HG03103 (cell line): ENCODE measurements at regions not wholly inside any gene's neighbourhood (a gene's known extent, or its start where the extent isn't known, plus 50 kb on each side); places are given as distances from the start of the nearest gene placed in this dataset.
"Not testable (repeated sequence)": the region's sequence is repeated elsewhere in the genome, so short reads cannot be mapped to it uniquely, and the experiment has no call there.

Experiments
- ATAC-seq: cut with Tn5 transposase; IDR thresholded peaks from one replicate; pipeline ENCODE4 v1.9.1; 2021; ENCODE audit warnings: low read depth; ENCODE audit not compliant: unreplicated experiment

DNA sequence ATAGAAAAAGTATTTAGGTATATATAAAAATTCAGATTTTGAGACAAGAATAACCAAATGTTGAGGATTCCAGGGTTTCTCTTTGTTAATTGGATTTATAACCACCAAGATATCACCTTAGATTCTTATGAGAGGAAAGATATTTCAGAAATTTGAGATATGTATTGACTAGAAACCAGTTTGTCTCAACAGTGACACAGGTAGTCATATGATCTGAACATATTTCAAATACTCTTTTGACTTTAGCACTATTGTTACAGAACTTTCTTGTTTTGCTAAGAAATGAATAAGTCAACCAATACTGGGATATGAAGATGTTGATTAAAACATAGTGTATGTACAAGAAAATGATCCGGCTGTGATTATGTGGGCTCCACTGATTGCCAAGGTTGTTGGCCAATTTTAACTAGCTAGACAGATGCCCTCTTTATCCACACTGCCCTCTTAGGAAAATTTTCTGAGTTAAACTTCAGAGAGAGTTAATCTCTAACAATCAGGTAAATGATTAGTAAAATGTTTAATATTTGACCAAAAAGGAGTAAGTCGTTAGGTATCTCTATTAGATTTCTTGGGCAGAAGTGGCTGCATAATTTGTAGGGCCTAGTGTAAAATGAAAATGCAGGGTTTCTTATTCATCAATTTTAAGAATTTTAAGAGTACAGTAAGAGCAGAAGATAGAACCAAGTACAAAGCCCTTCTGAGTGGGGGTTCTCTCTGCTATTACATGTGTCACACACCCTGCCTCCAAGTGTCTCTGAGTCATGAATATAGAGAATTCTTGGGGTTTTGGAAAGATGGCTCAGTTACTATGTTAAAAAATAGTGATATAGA, 376.0 kb downstream of the TFEC start:
- ATAC-seq, result no peak

DNA sequence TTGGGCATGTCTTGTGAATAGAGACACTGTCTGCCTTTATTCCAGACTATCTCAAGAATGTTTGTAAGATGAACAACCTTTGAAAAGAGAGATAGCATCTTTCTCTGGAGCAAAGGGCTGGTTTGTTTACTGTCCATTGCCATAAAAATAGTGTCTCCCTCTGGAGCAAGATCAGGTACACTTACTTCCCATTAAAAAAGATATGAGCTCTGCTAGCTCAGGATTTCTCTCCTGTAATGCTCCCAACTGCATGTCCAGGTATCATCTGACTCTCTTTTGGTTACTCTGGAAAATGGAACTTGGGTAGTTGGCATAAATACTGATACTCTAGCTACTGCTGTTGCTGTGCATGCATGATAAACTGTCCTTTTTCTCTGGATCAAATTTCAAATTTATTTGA, 381.1 kb downstream of the TFEC start:
- ATAC-seq, result no peak

DNA sequence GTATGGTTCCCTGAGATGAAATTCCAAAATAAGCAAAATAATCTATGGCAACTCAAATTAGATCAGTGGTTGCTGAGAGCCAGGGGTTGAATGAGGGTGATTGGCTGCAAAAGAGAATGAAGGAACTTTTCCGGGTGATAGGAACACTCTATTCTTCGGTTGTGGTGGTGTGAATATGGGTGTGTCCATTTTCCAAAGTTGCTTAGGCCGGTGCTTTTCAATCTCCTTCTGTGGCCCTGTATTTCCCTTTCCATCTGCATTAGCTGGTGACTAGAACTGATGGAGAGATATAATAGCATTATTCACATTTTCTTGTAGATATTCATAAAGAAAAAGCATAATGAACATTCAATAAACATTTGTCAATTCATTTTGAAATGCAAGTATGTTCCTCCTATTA, 382.9 kb downstream of the TFEC start:
- no peak for ATAC-seq

GRCh38 chr7:115642194-115642593, 388.4 kb downstream of the TFEC start:
- ATAC-seq, result no peak

GRCh38 chr7:115638853-115639252, 391.7 kb downstream of the TFEC start:
- ATAC-seq, result no peak

DNA sequence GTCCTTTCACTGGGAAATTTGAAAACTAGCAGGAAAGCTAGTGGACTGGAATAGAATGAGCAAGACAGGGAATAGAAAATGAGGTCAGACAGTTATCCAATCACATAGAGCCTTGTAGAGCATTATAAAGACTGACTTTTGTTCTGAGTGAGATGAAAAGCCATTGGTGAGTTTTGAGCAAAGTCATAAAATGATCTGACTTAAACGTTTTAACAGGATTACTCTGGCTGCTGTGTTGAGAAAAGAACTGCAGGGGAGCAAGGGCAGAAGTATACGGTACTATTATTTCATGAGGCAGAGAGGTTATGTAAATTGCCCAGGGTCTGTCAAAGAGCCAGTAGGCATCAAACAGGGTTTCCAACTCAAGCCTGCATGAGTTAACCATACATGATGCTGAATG, 393.4 kb downstream of the TFEC start:
- ATAC-seq, result no peak

DNA sequence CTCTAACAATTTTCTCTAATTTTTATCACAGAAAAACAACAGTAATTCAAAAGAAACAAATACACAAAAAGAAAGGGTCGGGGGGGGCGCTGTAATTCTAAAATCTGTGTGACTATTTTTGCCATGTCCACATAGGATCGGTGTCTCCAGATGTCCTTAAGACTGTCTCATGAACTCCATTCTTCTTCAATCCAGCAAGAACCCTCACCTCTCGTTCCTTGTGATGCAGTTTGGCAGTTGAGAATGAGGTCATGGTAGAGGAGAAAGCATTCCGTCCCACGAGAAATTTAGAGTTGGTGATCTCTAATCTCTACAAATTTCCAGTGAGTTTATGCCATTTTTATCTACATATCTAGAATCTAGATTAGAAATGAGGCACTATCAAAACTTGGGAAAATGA, 394.7 kb downstream of the TFEC start:
- ATAC-seq, result no peak

GRCh38 chr7:115635376-115635775, 395.2 kb downstream of the TFEC start:
- ATAC-seq, result no peak

DNA sequence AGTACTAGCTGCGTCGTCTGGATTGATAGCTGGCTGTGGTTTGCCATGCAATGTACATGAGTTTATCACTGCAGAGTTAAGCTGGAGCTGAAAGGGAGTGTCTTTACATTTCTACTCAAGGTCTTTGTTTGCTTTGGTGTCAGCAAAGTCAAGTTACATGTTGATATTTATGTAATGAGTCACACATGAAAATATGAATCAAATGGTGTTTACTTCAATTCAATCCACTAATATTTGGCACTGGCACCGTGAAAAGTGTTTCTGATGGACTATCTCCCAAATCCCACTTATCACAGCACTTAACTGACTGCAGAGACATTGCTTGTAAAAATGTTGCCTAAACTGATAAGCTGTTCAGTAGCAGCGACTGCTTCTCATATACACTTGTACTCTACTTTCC, 395.9 kb downstream of the TFEC start:
- no peak for ATAC-seq

DNA sequence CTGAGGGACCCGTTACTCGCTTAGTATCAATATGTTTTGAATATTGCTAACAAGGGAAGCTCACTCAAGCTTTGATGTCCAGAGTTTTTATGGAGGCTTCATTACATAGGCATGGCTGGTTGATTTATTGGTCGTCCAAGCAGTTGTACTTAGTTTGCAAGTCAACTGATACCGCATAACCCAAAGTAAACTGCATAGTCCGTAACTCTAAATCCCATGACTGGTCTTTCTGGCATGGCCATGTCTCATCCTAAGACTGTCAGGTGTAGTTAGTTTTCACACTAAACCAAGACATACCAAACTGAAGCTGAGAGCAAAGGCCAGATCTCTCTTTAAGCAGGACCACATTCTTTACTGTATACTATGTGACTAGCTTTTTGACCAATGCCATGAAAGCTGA, 397.9 kb downstream of the TFEC start:
- ATAC-seq, result no peak

GRCh38 chr7:115631782-115632181, 398.8 kb downstream of the TFEC start:
- ATAC-seq, result no peak

DNA sequence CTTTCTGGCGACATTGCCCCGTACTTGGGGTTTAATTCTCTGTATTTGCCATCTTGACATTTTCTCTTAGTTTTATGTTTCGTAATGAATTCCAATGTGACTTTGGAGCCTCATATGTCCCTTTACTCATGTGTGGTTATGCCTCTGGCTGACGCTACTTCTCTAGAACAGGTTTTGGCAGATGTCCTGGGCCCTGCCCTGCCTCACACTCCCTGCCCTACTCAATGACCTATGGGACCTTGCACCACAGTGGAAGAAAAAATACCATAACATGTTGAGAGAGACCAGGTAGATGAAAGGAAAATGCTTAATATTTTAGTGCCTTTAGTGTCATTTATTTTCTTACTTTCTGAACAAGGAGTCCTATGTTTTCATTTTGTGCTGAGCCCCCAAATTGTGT, 400.5 kb downstream of the TFEC start:
- no peak for ATAC-seq

GRCh38 chr7:115618676-115619075, 411.9 kb downstream of the TFEC start:
- no peak for ATAC-seq

DNA sequence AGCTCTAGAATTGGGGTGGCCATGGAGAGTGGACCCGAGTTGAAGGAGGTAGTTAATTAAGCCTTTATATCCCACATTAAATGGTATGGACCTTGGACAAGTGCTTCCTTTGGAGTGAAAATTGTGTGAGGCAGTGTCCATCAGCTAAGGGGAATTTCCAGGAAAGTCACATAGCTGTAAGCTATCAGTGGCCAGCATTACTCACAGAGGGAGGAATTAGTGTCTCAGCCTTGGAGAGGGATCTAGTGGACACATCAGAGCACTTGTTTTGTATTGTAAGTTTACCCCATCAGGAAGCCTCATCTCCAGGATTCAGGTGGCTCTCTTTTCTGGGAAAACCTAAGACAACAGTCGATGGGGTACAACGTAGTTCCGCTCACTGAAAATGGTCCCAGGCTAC, 416.7 kb downstream of the TFEC start:
- ATAC-seq, result no peak

GRCh38 chr7:115603416-115603815, 427.1 kb downstream of the TFEC start:
- ATAC-seq, result no peak

GRCh38 chr7:115600207-115600606, 430.4 kb downstream of the TFEC start:
- no peak for ATAC-seq

DNA sequence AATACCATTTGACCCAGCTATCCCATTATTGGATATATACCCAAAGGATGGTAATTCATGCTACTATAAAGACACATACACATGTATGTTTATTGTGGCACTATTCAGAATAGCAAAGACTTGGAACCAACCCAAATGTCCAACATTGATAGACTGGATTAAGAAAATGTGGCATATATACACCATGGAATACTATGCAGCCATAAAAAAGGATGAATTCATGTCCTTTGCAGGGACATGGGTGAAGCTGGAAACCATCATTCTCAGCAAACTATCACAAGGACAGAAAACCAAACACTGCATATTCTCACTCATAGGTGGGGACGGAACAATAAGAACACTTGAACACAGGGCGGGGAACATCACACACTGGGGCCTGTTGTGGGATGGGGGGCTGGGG, 431.4 kb downstream of the TFEC start:
- ATAC-seq, result not testable (repeated sequence)

GRCh38 chr7:115597220-115597619, 433.3 kb downstream of the TFEC start:
- ATAC-seq, result not testable (repeated sequence)

GRCh38 chr7:115593111-115593510, 437.5 kb downstream of the TFEC start:
- no peak for ATAC-seq

DNA sequence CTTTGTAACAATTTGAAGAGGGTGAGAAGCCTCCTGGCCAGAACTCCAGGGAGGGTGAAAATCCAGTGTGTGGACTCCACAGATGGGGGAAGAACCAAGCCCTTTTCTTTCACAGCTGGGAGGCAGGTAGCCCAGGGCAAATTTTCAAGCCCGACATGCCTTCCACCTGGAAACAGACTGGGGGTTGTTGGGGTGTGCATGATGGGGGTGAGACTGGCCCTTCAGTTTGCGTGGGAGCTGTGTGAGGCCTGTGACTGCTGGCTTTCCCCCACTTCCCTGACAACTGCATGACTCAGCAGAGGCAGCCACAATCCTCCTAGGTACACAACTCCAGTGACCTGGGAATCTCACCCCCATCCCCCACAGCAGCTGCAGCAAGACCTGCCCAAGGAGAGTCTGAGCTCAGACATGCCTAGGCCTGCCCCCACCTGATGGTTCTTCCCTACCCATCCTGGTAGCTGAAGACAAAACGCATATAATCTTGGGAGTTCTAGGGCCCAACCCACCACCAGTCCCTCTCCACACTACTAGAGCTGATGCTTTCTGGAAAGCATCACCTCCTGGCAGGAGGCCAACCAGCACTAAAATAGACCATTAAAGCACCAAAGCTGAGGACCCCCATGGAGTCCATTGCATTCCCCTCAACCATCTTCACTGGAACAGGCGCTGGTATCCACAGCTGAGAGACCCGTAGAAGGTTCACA, 445.4 kb downstream of the TFEC start:
- no peak for ATAC-seq

GRCh38 chr7:115582956-115583355, 447.6 kb downstream of the TFEC start:
- no peak for ATAC-seq

DNA sequence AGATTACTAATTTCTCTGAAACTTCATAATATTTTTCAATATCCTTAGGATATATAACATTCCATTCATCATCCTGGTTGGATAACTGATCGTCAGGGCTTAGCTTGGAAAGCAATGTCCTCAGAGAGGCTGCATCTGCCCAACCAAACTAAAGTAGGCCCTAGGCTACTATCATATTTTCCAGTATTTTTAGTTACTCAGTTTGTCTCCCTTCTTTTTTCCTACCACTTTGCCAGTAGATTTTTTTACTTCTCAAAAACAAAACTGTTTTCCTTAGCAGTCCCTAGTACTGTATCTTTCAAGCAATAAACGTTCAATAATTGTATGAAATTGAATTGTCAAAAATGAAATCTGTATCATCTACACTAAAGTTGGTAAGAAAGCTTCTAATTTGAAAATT, 452.0 kb downstream of the TFEC start:
- no peak for ATAC-seq
